ENCODE measurements at regions not wholly inside any gene's neighbourhood (a gene's known extent, or its start where the extent isn't known, plus 50 kb on each side); places are given as distances from the start of the nearest gene placed in this dataset.

GRCh38 chr20:12180107-12180661, 262.5 kb downstream of the BTBD3 start:
- H3K4me1 ChIP-seq (ENCODE audit: insufficient read depth) = peaks cover 5% of the 10 kb centered on the region
- no peaks in the 10 kb centered on the region for H3K27me3 ChIP-seq
- no peaks in the 10 kb centered on the region for H3K36me3 ChIP-seq (replicated peaks; ENCODE audit: insufficient read depth, low read depth)
- no peaks in the 10 kb centered on the region for H3K79me2 ChIP-seq
- TF ChIP-seq CTCF (IDR thresholded peaks at IDR 0.05; ENCODE audit: poor library complexity) = no peak
- no peak for TF ChIP-seq EZH2phosphoT487 (IDR thresholded peaks at IDR 0.05; ENCODE audit: low read depth, severe bottlenecking, unreplicated experiment)
- no peak for TF ChIP-seq EZH2 (IDR thresholded peaks at IDR 0.05; ENCODE audit: borderline replicate concordance)
- no peaks in the 10 kb centered on the region for H3K9me3 ChIP-seq (ENCODE audit: low read depth)
- DNase-seq (ENCODE audit: low spot score) = no peak
- H3K4me2 ChIP-seq = no peak overlapping the region
- H2AFZ ChIP-seq = no peak overlapping the region
- H3K4me3 ChIP-seq = no peak overlapping the region
- WGBS (ENCODE audit: low lambda C conversion rate, missing lambda C conversion rate) = 49% methylated on average over 5 of the region's 5 CpGs
- H3K27ac ChIP-seq = no peak overlapping the region
- H4K20me1 ChIP-seq (ENCODE audit: insufficient read depth, poor library complexity, severe bottlenecking) = no peaks in the 10 kb centered on the region
- H3K9me2 ChIP-seq (replicated peaks; ENCODE audit: insufficient read depth) = no peaks in the 10 kb centered on the region

GRCh38 chr20:12198281-12198680, 280.6 kb downstream of the BTBD3 start:
- Histone ChIP-seq H3K4me1 (ENCODE audit: insufficient read depth) (no peaks in the 10 kb centered on the region), H4K20me1 (ENCODE audit: insufficient read depth, poor library complexity, severe bottlenecking) (no peaks in the 10 kb centered on the region), H3K36me3 (replicated peaks; ENCODE audit: insufficient read depth, low read depth) (no peaks in the 10 kb centered on the region)

GRCh38 chr20:12199703-12200102, 282.0 kb downstream of the BTBD3 start:
- Histone ChIP-seq H3K79me2 (no peaks in the 10 kb centered on the region), H3K4me2 (no peak overlapping the region), H3K27ac (no peak overlapping the region), H3K9me2 (replicated peaks; ENCODE audit: insufficient read depth) (no peaks in the 10 kb centered on the region), H4K20me1 (ENCODE audit: insufficient read depth, poor library complexity, severe bottlenecking) (no peaks in the 10 kb centered on the region), H3K4me1 (ENCODE audit: insufficient read depth) (no peaks in the 10 kb centered on the region), H3K9me3 (ENCODE audit: low read depth) (no peaks in the 10 kb centered on the region), H2AFZ (no peak overlapping the region), H3K36me3 (replicated peaks; ENCODE audit: insufficient read depth, low read depth) (no peaks in the 10 kb centered on the region), H3K4me3 (no peak overlapping the region), H3K27me3 (no peaks in the 10 kb centered on the region)
- WGBS (ENCODE audit: low lambda C conversion rate, missing lambda C conversion rate) = 68% methylated on average over 5 of the region's 5 CpGs
- DNase-seq (ENCODE audit: low spot score) = no peak
- TF ChIP-seq CTCF (IDR thresholded peaks at IDR 0.05; ENCODE audit: poor library complexity) (no peak), EZH2 (IDR thresholded peaks at IDR 0.05; ENCODE audit: borderline replicate concordance) (no peak), EZH2phosphoT487 (IDR thresholded peaks at IDR 0.05; ENCODE audit: low read depth, severe bottlenecking, unreplicated experiment) (no peak)

More at GRCh38 chr20:12198281-12198680, 280.6 kb downstream of the BTBD3 start:
- no peak overlapping the region for H3K27ac ChIP-seq
- H3K4me2 ChIP-seq = no peak overlapping the region
- no peaks in the 10 kb centered on the region for H3K27me3 ChIP-seq
- H3K9me3 ChIP-seq (ENCODE audit: low read depth) = no peaks in the 10 kb centered on the region
- TF ChIP-seq CTCF (IDR thresholded peaks at IDR 0.05; ENCODE audit: poor library complexity) (no peak), EZH2phosphoT487 (IDR thresholded peaks at IDR 0.05; ENCODE audit: low read depth, severe bottlenecking, unreplicated experiment) (no peak), EZH2 (IDR thresholded peaks at IDR 0.05; ENCODE audit: borderline replicate concordance) (no peak)
- H2AFZ ChIP-seq = no peak overlapping the region
- no peaks in the 10 kb centered on the region for H3K9me2 ChIP-seq (replicated peaks; ENCODE audit: insufficient read depth)
- H3K4me3 ChIP-seq = no peak overlapping the region
- no peaks in the 10 kb centered on the region for H3K79me2 ChIP-seq
- no peak for DNase-seq (ENCODE audit: low spot score)

Measured in hepatocyte (in vitro differentiated cells).